GM12878 (cell line): ENCODE measurements at regions not wholly inside any gene's neighbourhood (a gene's known extent, or its start where the extent isn't known, plus 50 kb on each side); places are given as distances from the start of the nearest gene placed in this dataset.

Experiments
- BHLHE40 ChIP-seq, 2 experiments: fragments of 450-650 bp in 1 of 2; IDR thresholded peaks; 2 replicates each; pipeline ENCODE4 v1.6.1; 2011 to 2017; ENCODE audit warnings: low read depth in 2 of 2, borderline replicate concordance in 1 of 2, improper control_type of control experiment in 1 of 2, low read length in 1 of 2, mild to moderate bottlenecking in 1 of 2
- CBX5 ChIP-seq: sonication (generic); IDR thresholded peaks from 2 replicates; pipeline ENCODE4 v1.6.1; 2016; ENCODE audit warnings: low read depth, moderate library complexity, mild to moderate bottlenecking, inconsistent platforms
- POLR2AphosphoS5 ChIP-seq: IDR thresholded peaks from 2 replicates; pipeline ENCODE4 v1.6.1; 2011; ENCODE audit warnings: mild to moderate bottlenecking, low read length, inconsistent platforms
- RAD51 ChIP-seq: fragments of 450-650 bp; IDR thresholded peaks from 2 replicates; pipeline ENCODE4 v1.6.1; 2016; ENCODE audit warnings: moderate library complexity, mild to moderate bottlenecking, inconsistent platforms
- REST ChIP-seq: IDR thresholded peaks from 2 replicates; pipeline ENCODE4 v1.6.1; 2012; ENCODE audit warnings: mild to moderate bottlenecking, low read depth, low read length
- SMC3 ChIP-seq: IDR thresholded peaks from 2 replicates; pipeline ENCODE4 v1.6.1; 2011; ENCODE audit warnings: low read length, improper control_type of control experiment, borderline replicate concordance
- TCF12 ChIP-seq: IDR thresholded peaks from 2 replicates; pipeline ENCODE4 v1.6.1; 2011; ENCODE audit warnings: low read depth, mild to moderate bottlenecking, low read length
- ZNF274 ChIP-seq: IDR thresholded peaks from one replicate; pipeline ENCODE4 v1.8.0; 2011; ENCODE audit not compliant: insufficient read length, insufficient read depth
- TF ChIP-seq, protein P1 (sequence below), 3 experiments: IDR thresholded peaks in 2 of 3; conservative IDR thresholded peaks in 1 of 3; 2 replicates each; pipeline ENCODE4 v1.5.1; 2011; ENCODE audit warnings: low read depth in 3 of 3, low read length in 3 of 3, mild to moderate bottlenecking in 3 of 3, control low read depth in 2 of 3, moderate library complexity in 2 of 3, inconsistent platforms in 1 of 3, mixed read lengths in 1 of 3; ENCODE audit not compliant: control insufficient read depth in 2 of 3, insufficient read depth in 1 of 3; ENCODE audit errors: extremely low read depth in 1 of 3

GRCh38 chr7:132666071-132666773 is 90.0 kb upstream of the PLXNA4 start:
- TF ChIP-seq TCF12 (no peak), CBX5 (no peak), BHLHE40 (IDR thresholded peaks at IDR 0.05; ENCODE audit: borderline replicate concordance in 1 of 2, low read depth in 2 of 2, low read length in 1 of 2) (no peak), REST (no peak), SMC3 (no peak), POLR2AphosphoS5 (no peak), RAD51 (no peak), ZNF274 (no peak)
- TF ChIP-seq, protein P1, sequence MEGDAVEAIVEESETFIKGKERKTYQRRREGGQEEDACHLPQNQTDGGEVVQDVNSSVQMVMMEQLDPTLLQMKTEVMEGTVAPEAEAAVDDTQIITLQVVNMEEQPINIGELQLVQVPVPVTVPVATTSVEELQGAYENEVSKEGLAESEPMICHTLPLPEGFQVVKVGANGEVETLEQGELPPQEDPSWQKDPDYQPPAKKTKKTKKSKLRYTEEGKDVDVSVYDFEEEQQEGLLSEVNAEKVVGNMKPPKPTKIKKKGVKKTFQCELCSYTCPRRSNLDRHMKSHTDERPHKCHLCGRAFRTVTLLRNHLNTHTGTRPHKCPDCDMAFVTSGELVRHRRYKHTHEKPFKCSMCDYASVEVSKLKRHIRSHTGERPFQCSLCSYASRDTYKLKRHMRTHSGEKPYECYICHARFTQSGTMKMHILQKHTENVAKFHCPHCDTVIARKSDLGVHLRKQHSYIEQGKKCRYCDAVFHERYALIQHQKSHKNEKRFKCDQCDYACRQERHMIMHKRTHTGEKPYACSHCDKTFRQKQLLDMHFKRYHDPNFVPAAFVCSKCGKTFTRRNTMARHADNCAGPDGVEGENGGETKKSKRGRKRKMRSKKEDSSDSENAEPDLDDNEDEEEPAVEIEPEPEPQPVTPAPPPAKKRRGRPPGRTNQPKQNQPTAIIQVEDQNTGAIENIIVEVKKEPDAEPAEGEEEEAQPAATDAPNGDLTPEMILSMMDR (IDR thresholded peaks at IDR 0.05 in 2 of 3, conservative IDR thresholded peaks at IDR 0.05 in 1 of 3; ENCODE audit: control insufficient read depth in 2 of 3, extremely low read depth in 1 of 3, insufficient read depth in 1 of 3, low read depth in 3 of 3, low read length in 3 of 3), result no peak
